Mucosa of rectum (tissue), 2 donors: ENCODE measurements at regions not wholly inside any gene's neighbourhood (a gene's known extent, or its start where the extent isn't known, plus 50 kb on each side); places are given as distances from the start of the nearest gene placed in this dataset.

Source experiments
- H3K27ac ChIP-seq, 2 donors: one replicate each; pipeline ENCODE4 v1.7.0; 2013; ENCODE audit warnings: inconsistent platforms in 2 of 2, low read depth in 2 of 2, low read length in 2 of 2
- H3K27me3 ChIP-seq, 2 donors: one replicate each; pipeline ENCODE4 v1.7.0; 2013; ENCODE audit warnings: low read length in 2 of 2; ENCODE audit not compliant: control insufficient read depth in 2 of 2, insufficient read depth in 2 of 2
- H3K36me3 ChIP-seq, 2 donors: one replicate each; pipeline ENCODE4 v1.7.0; 2013; ENCODE audit warnings: low read length in 2 of 2; ENCODE audit not compliant: control insufficient read depth in 2 of 2, insufficient read depth in 2 of 2
- H3K4me1 ChIP-seq, 2 donors: one replicate each; pipeline ENCODE4 v1.7.0; 2013; ENCODE audit warnings: low read length in 2 of 2, mild to moderate bottlenecking in 1 of 2; ENCODE audit not compliant: control insufficient read depth in 2 of 2, insufficient read depth in 2 of 2
- H3K4me3 ChIP-seq, 2 donors: one replicate each; pipeline ENCODE4 v1.7.0; 2013; ENCODE audit warnings: low read length in 2 of 2
- H3K9ac ChIP-seq, 2 donors: one replicate each; pipeline ENCODE4 v1.7.0; 2013; ENCODE audit warnings: low read length in 2 of 2, low read depth in 1 of 2, mild to moderate bottlenecking in 1 of 2
- H3K9me3 ChIP-seq, 2 donors: one replicate each; pipeline ENCODE4 v1.7.0; 2013; ENCODE audit warnings: low read length in 2 of 2; ENCODE audit not compliant: control insufficient read depth in 2 of 2
- donor health status: healthy.
- donor health status: Normal muscosa, but diverticular disease.

DNA sequence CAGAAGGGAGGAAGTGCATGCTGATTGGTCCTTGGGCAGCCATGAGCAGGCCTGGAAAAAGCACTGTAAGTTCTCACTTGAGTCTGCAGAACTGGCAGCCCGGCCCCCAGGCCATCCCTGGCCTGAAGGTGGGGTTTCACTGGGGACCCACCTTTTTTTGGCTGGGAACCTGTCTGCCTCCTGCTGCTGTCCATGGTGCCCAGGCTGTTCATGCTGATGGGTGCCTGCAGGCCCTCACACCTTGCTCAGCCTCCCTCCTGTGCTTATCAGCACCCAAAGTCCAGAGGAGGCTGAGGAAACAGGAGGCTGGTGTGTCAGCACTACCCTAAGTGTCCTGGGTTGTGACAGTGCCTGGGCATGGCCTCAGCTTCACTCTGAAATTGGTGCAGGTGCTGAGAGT lies 134.4 kb upstream of the SPRY4 start:
- Histone ChIP-seq H3K4me3 (no peak overlapping the region), H3K27ac (no peak overlapping the region), H3K4me1 (no peaks in the 10 kb centered on the region), H3K27me3 (no peaks in the 10 kb centered on the region), H3K36me3 (no peaks in the 10 kb centered on the region), H3K9me3 (no peaks in the 10 kb centered on the region), H3K9ac (no peak overlapping the region)

- Histone ChIP-seq H3K9ac (no peak overlapping the region), H3K9me3 (no peaks in the 10 kb centered on the region), H3K4me3 (no peak overlapping the region), H3K27ac (no peak overlapping the region), H3K27me3 (no peaks in the 10 kb centered on the region), H3K4me1 (no peaks in the 10 kb centered on the region), H3K36me3 (no peaks in the 10 kb centered on the region)
Observed at GRCh38 chr5:142455856-142456255, 131.0 kb upstream of the SPRY4 start.

GRCh38 chr5:142453932-142454331 lies 129.1 kb upstream of the SPRY4 start:
- H3K4me3 ChIP-seq, result no peak overlapping the region
- no peaks in the 10 kb centered on the region for H3K9me3 ChIP-seq
- no peak overlapping the region for H3K27ac ChIP-seq
- H3K9ac ChIP-seq, result no peak overlapping the region
- H3K4me1 ChIP-seq, result no peaks in the 10 kb centered on the region
- no peaks in the 10 kb centered on the region for H3K27me3 ChIP-seq
- H3K36me3 ChIP-seq, result no peaks in the 10 kb centered on the region

DNA sequence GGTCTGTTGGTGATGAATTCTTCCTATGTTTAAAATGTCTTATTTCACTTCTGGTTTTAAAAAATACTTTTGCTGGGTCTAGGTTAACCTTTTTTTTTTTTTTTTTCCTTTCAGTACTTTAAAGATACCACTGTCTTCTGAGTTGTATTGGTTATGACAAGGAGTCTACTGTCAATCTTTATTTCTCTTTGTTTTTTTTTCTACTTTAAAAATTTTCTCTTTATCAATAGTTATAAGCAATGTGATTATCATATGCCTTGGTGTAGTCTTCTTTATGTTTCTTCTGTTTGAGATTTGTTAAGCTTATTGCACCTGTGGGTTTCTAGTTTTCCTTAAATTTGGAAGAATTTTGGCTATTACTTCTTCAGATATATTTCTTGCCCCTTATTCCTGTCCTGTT lies 125.6 kb upstream of the SPRY4 start:
- no peaks in the 10 kb centered on the region for H3K27me3 ChIP-seq
- H3K4me3 ChIP-seq, result no peak overlapping the region
- no peak overlapping the region for H3K27ac ChIP-seq
- H3K9me3 ChIP-seq, result no peaks in the 10 kb centered on the region
- H3K4me1 ChIP-seq, result no peaks in the 10 kb centered on the region
- H3K36me3 ChIP-seq, result no peaks in the 10 kb centered on the region
- H3K9ac ChIP-seq, result no peak overlapping the region

GRCh38 chr5:142447887-142448286 lies 123.1 kb upstream of the SPRY4 start:
- no peaks in the 10 kb centered on the region for H3K36me3 ChIP-seq
- H3K27ac ChIP-seq, result no peak overlapping the region
- H3K9ac ChIP-seq, result no peak overlapping the region
- H3K4me1 ChIP-seq, result no peaks in the 10 kb centered on the region
- H3K9me3 ChIP-seq, result no peaks in the 10 kb centered on the region
- H3K4me3 ChIP-seq, result no peak overlapping the region
- H3K27me3 ChIP-seq, result no peaks in the 10 kb centered on the region

GRCh38 chr5:142446960-142447279 lies 122.1 kb upstream of the SPRY4 start:
- Histone ChIP-seq H3K9me3 (no peaks in the 10 kb centered on the region), H3K27ac (no peak overlapping the region), H3K4me1 (no peaks in the 10 kb centered on the region), H3K9ac (no peak overlapping the region), H3K27me3 (no peaks in the 10 kb centered on the region), H3K4me3 (no peak overlapping the region), H3K36me3 (no peaks in the 10 kb centered on the region)

GRCh38 chr5:142446131-142446959 lies 121.5 kb upstream of the SPRY4 start:
- Histone ChIP-seq H3K27ac (no peak overlapping the region), H3K9me3 (no peaks in the 10 kb centered on the region), H3K9ac (no peak overlapping the region), H3K36me3 (no peaks in the 10 kb centered on the region), H3K4me1 (no peaks in the 10 kb centered on the region), H3K27me3 (no peaks in the 10 kb centered on the region), H3K4me3 (no peak overlapping the region)

- Histone ChIP-seq H3K36me3 (no peaks in the 10 kb centered on the region), H3K9me3 (no peaks in the 10 kb centered on the region), H3K9ac (no peak overlapping the region), H3K4me1 (no peaks in the 10 kb centered on the region), H3K27me3 (no peaks in the 10 kb centered on the region), H3K4me3 (no peak overlapping the region), H3K27ac (no peak overlapping the region)
Observed at GRCh38 chr5:142445266-142445665, 120.4 kb upstream of the SPRY4 start.

- no peaks in the 10 kb centered on the region for H3K4me1 ChIP-seq
- H3K27me3 ChIP-seq, result no peaks in the 10 kb centered on the region
- H3K36me3 ChIP-seq, result no peaks in the 10 kb centered on the region
- H3K4me3 ChIP-seq, result no peak overlapping the region
- no peak overlapping the region for H3K27ac ChIP-seq
- no peak overlapping the region for H3K9ac ChIP-seq
- no peaks in the 10 kb centered on the region for H3K9me3 ChIP-seq
Observed at GRCh38 chr5:142441616-142442015, 116.8 kb upstream of the SPRY4 start.

DNA sequence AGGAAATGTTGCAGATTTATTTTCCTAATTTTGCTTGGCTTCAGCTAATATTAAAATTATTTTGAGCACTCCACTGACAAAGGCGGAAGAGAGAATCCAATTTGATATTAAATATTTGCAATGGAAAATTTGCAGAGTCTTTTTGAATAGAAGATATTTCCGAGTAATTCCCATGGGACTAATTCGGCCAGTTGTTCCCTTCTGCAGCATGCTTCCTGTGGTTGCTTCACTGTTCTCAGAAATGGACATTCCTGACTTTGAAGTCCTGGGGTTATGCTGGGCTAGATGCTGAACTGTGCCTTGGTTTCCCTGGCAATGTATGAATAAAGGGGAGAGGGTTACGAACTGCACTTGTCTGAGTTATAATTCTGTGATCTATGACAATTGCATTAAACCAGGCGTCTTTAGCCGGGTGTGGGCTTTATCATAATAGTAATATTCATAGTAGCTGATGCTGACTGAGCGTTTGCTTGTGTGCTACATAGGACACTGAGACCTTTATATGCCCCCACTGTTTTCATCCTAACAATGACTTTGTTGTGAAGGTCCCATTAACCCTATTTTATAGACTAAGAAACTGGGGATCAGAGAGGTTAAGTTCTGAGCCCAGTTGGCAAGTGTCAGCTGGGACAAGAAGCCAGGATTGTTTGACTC lies 114.5 kb upstream of the SPRY4 start:
- Histone ChIP-seq H3K9me3 (no peaks in the 10 kb centered on the region), H3K4me1 (no peaks in the 10 kb centered on the region), H3K27ac (no peak overlapping the region), H3K9ac (no peak overlapping the region), H3K36me3 (no peaks in the 10 kb centered on the region), H3K27me3 (no peaks in the 10 kb centered on the region), H3K4me3 (no peak overlapping the region)
